Naive thymus-derived CD8-positive, alpha-beta T cell (primary cell): ENCODE measurements at regions not wholly inside any gene's neighbourhood (a gene's known extent, or its start where the extent isn't known, plus 50 kb on each side); places are given as distances from the start of the nearest gene placed in this dataset.

Source experiments
- ATAC-seq, 2 donors: fragments of 150-1000 bp; cut with Tn5 transposase in 1 of 2; sonication (Bioruptor Pico), chemical (Tn5 transposase) in 1 of 2; 1 replicate in 1 of 2; 2 replicates in 1 of 2; pipeline ENCODE4 v1.10.0; 2021; ENCODE audit warnings: mild to moderate bottlenecking in 2 of 2, moderate library complexity in 2 of 2
- POLR2A ChIA-PET: fragments of 350-600 bp; sonication (Branson Sonifier 250); formaldehyde crosslinking; loops from one replicate; lab custom pipeline; 2021; ENCODE audit warnings: antibody characterized with exemption; lab: Charles Lee
- DNase-seq, 10 donors: peaks; one replicate each; pipeline versions ENCODE4 v3.0.0 to v3.0.0-alpha.2; 2020 to 2022
- H3K27ac Mint-ChIP-seq, 10 donors: one replicate each; pipeline ENCODE4 v1.8.0; 2020 to 2022; ENCODE audit warnings: mild to moderate bottlenecking in 10 of 10, mixed read lengths in 10 of 10, moderate library complexity in 4 of 10, inconsistent platforms in 1 of 10
- H3K27me3 Mint-ChIP-seq, 5 donors: one replicate each; pipeline ENCODE4 v1.8.0; 2021 to 2022; ENCODE audit warnings: mixed read lengths in 5 of 5
- H3K36me3 Mint-ChIP-seq, 3 donors: one replicate each; pipeline ENCODE4 v1.8.0; 2020 to 2022; ENCODE audit warnings: mixed read lengths in 3 of 3, mild to moderate bottlenecking in 2 of 3, inconsistent platforms in 1 of 3
- H3K4me1 Mint-ChIP-seq, 4 donors: one replicate each; pipeline ENCODE4 v1.8.0; 2021 to 2022; ENCODE audit warnings: mixed read lengths in 4 of 4
- H3K4me3 Mint-ChIP-seq, 10 donors: one replicate each; pipeline ENCODE4 v1.8.0; 2020 to 2022; ENCODE audit warnings: mild to moderate bottlenecking in 10 of 10, mixed read lengths in 10 of 10, moderate library complexity in 6 of 10, inconsistent platforms in 1 of 10
- H3K9me3 Mint-ChIP-seq, 9 donors: one replicate each; pipeline ENCODE4 v1.8.0; 2020 to 2022; ENCODE audit warnings: mixed read lengths in 9 of 9, mild to moderate bottlenecking in 3 of 9, inconsistent platforms in 1 of 9, moderate library complexity in 1 of 9

GRCh38 chr9:84609779-84610178 is 59.8 kb upstream of the NTRK2 start:
- ATAC-seq (no peak), DNase-seq (no peak)
- no peak overlapping the region for H3K27ac Mint-ChIP-seq
- H3K27me3 Mint-ChIP-seq: peaks cover 0 to 15% (median 3%) of the 10 kb centered on the region in 5 donors
- H3K4me3 Mint-ChIP-seq: no peak overlapping the region
- POLR2A ChIA-PET: no interaction called here
- no peaks in the 10 kb centered on the region for H3K4me1 Mint-ChIP-seq
- H3K9me3 Mint-ChIP-seq: peaks cover 0 to 23% (median 6%) of the 10 kb centered on the region in 9 donors
- no peaks in the 10 kb centered on the region for H3K36me3 Mint-ChIP-seq

GRCh38 chr9:84613431-84613830 is 56.1 kb upstream of the NTRK2 start:
- Mint-ChIP-seq H3K9me3 (peaks cover 0 to 21% (median 3%) of the 10 kb centered on the region in 9 donors), H3K4me1 (no peaks in the 10 kb centered on the region), H3K4me3 (no peak overlapping the region), H3K27ac (no peak overlapping the region), H3K27me3 (peaks cover 0 to 13% (median 0%) of the 10 kb centered on the region in 5 donors), H3K36me3 (no peaks in the 10 kb centered on the region)
- POLR2A ChIA-PET: no interaction called here
- DNase-seq (no peak), ATAC-seq (no peak)

GRCh38 chr9:84615544-84615943 is 54.0 kb upstream of the NTRK2 start:
- DNase-seq (no peak), ATAC-seq (no peak)
- H3K4me1 Mint-ChIP-seq: no peaks in the 10 kb centered on the region
- H3K27me3 Mint-ChIP-seq: peaks cover 0 to 13% (median 2%) of the 10 kb centered on the region in 5 donors
- H3K4me3 Mint-ChIP-seq: no peak overlapping the region
- POLR2A ChIA-PET: no interaction called here
- H3K9me3 Mint-ChIP-seq: peaks cover 0 to 11% (median 0%) of the 10 kb centered on the region in 9 donors
- no peak overlapping the region for H3K27ac Mint-ChIP-seq
- H3K36me3 Mint-ChIP-seq: no peaks in the 10 kb centered on the region

- no peak overlapping the region for H3K4me3 Mint-ChIP-seq
- no peaks in the 10 kb centered on the region for H3K36me3 Mint-ChIP-seq
- H3K27ac Mint-ChIP-seq: no peak overlapping the region
- POLR2A ChIA-PET: no interaction called here
- ATAC-seq (no peak), DNase-seq (no peak)
- peaks cover 0 to 22% (median 4%) of the 10 kb centered on the region in 5 donors for H3K27me3 Mint-ChIP-seq
- H3K4me1 Mint-ChIP-seq: no peaks in the 10 kb centered on the region
- H3K9me3 Mint-ChIP-seq: peaks cover 0 to 5% (median 0%) of the 10 kb centered on the region in 9 donors
Measured at GRCh38 chr9:84617411-84618029, 52.0 kb upstream of the NTRK2 start.
